Activated naive CD4-positive, alpha-beta T cell treated with anti-CD3 and anti-CD28 coated beads, Interleukin-2, amount 50 U/mL, for 72 hours (primary cell): ENCODE measurements at regions not wholly inside any gene's neighbourhood (a gene's known extent, or its start where the extent isn't known, plus 50 kb on each side); places are given as distances from the start of the nearest gene placed in this dataset.
"Not testable (repeated sequence)": the region's sequence is repeated elsewhere in the genome, so short reads cannot be mapped to it uniquely, and the experiment has no call there.

Experiments used
- ATAC-seq, 2 donors: fragments of 150-1000 bp; cut with Tn5 transposase; 2 replicates each; pipeline ENCODE4 v1.10.0; 2021; ENCODE audit warnings: mild to moderate bottlenecking in 2 of 2, moderate library complexity in 2 of 2
- DNase-seq, 2 donors: peaks; one replicate each; pipeline ENCODE4 v3.0.0; 2021 to 2022; ENCODE audit warnings: low spot score in 2 of 2
- H3K27ac Mint-ChIP-seq, 2 donors: one replicate each; pipeline ENCODE4 v1.8.0; 2022; ENCODE audit warnings: mild to moderate bottlenecking in 2 of 2, mixed read lengths in 2 of 2
- H3K36me3 Mint-ChIP-seq, 2 donors: one replicate each; pipeline ENCODE4 v1.8.0; 2022; ENCODE audit warnings: mixed read lengths in 2 of 2
- H3K9me3 Mint-ChIP-seq, 2 donors: one replicate each; pipeline ENCODE4 v1.8.0; 2022; ENCODE audit warnings: mixed read lengths in 2 of 2

DNA sequence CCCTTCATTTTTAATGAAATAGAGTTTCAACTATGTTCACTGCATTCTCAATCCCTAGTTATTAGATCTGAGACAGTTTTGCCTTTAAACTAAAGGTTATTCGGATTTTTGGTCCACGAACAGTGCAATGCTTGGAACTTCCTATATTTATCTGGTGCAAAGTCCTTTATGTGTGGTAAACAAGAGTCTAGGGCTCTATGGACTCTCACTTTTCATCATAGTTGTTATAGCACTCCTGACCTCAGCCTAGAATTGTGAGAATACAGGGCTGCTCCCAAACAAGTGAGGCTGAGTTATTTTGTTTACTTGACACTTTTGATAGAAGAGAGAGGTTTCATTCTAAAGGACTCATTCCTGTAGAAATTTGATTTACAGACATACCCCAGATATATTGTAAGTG, 692.1 kb downstream of the TTLL7 start:
- not testable (repeated sequence) for DNase-seq, H3K27ac Mint-ChIP-seq, H3K36me3 Mint-ChIP-seq, ATAC-seq, H3K9me3 Mint-ChIP-seq

- Mint-ChIP-seq H3K9me3 (peaks cover 10 to 16% of the 10 kb centered on the region in 2 donors), H3K36me3 (peaks cover 27 to 34% of the 10 kb centered on the region in 2 donors), H3K27ac (peak overlapping the region in 1 of 2 donors; percentile 67)
- not testable (repeated sequence) for DNase-seq
- ATAC-seq, result peak; percentile 92 to 96
These were observed 703.3 kb downstream of the TTLL7 start for GRCh38 chr1:83295594-83295993.

DNA sequence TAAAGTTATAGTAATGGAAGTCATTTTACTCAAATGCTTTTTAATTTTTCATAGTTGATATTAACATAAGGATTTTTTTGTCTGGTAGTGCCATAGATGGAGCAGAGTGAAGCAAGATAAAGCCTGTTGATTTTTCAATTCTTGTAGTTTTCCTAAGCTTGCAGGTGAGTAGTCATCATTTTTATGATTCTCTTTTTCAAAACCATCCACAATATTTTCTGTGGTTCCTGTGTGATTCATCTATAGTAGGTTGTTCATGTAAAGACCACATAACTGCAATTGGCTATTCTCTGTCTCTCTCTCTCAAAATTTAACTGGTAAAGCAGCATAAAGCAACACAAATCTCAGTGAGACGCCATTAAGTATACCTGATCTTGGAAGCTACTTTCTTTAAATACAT, 711.5 kb downstream of the TTLL7 start:
- H3K27ac Mint-ChIP-seq, H3K9me3 Mint-ChIP-seq, DNase-seq, H3K36me3 Mint-ChIP-seq: not testable (repeated sequence)
- ATAC-seq, result peak; percentile 28 to 41

GRCh38 chr1:83274656-83275055, 724.3 kb downstream of the TTLL7 start:
- not testable (repeated sequence) for H3K27ac Mint-ChIP-seq, H3K9me3 Mint-ChIP-seq, ATAC-seq, H3K36me3 Mint-ChIP-seq, DNase-seq

DNA sequence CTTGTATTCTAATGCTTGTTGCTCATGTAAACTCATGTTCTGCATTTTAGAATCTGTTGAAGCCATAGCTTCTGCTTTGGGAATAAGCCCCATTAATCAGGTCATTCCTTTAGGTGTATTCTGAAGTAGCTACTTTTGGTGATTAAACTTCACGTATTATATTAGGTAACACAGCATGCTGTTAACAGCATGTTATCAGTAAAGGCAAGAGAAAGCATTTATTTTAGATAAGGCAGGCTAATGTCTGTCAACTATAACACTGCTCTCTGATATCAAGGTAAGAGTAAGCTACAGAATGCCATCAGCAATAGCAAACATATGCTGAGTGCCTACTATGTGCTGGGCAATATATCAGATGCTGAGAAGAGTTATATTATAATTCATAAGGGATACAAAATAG, 726.4 kb downstream of the TTLL7 start:
- H3K9me3 Mint-ChIP-seq, DNase-seq: not testable (repeated sequence)

GRCh38 chr1:83271834-83272233, 727.1 kb downstream of the TTLL7 start:
- ATAC-seq, H3K36me3 Mint-ChIP-seq, H3K9me3 Mint-ChIP-seq, DNase-seq, H3K27ac Mint-ChIP-seq: not testable (repeated sequence)

More for the DNA sequence above, 726.4 kb downstream of the TTLL7 start:
- ATAC-seq, H3K36me3 Mint-ChIP-seq, H3K27ac Mint-ChIP-seq: not testable (repeated sequence)

DNA sequence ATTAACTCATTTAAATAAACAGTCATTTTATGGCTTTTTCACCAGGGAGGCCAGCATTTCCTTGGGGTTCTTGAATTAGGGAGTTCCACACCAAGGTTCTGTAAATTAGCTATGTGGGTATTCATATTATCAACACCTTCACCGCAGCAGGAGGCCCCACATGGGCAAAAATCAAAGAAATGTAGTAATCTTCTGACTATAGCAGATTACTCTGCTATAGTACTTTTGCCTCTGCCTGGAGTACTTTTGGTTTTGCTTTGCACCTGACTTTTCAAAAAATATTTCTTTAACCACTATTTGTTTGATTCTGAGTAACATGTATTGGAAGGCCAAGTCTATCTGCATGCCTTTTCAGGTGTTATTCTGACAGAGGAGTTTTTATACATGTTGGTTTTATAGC, 728.1 kb downstream of the TTLL7 start:
- peak in 1 of 2 donors; percentile 77 for ATAC-seq
- H3K36me3 Mint-ChIP-seq, DNase-seq, H3K27ac Mint-ChIP-seq, H3K9me3 Mint-ChIP-seq: not testable (repeated sequence)

GRCh38 chr1:83263808-83264207, 735.1 kb downstream of the TTLL7 start:
- H3K27ac Mint-ChIP-seq, H3K9me3 Mint-ChIP-seq, DNase-seq, H3K36me3 Mint-ChIP-seq, ATAC-seq: not testable (repeated sequence)

DNA sequence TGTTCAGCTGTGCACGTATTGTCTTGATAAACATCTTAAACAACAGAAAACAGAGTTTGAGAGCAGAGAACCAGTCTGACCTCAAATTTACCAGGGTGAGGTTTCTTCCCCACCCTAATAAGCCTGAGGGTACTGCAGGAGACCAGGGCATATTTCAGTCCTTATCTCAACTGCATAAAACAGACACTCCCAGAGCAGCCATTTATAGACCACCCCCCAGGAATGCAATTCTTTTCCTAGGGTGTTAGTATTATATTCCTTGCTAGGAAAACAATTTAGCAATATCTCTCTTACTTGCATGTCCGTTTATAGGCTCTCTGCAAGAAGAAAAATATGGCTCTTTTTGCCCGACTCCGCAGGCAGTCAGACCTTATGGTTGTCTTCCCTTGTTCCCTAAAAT, 747.2 kb downstream of the TTLL7 start:
- not testable (repeated sequence) for ATAC-seq, H3K36me3 Mint-ChIP-seq, H3K27ac Mint-ChIP-seq, DNase-seq, H3K9me3 Mint-ChIP-seq

DNA sequence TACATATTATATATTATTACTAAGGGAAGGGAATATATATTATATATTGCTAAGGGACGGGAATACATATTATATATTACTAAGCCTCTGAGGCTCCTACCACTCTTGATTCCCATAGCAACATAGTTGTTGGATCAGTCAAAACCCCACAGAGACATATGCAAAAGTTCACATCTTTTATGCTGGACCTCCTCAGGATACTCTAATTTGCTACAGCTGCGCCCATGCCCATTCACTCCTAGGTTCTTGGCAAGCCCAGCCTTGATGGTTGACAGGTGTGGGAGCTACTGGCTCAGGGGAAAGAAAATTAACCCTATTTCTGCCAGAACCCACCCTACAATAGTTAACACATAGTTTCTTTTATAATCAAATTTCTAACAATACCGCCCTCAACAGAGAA, 752.2 kb downstream of the TTLL7 start:
- ATAC-seq, DNase-seq, H3K36me3 Mint-ChIP-seq, H3K9me3 Mint-ChIP-seq, H3K27ac Mint-ChIP-seq: not testable (repeated sequence)

GRCh38 chr1:83244832-83245231, 754.1 kb downstream of the TTLL7 start:
- not testable (repeated sequence) for H3K9me3 Mint-ChIP-seq, H3K36me3 Mint-ChIP-seq, DNase-seq, H3K27ac Mint-ChIP-seq, ATAC-seq

- H3K36me3 Mint-ChIP-seq, H3K27ac Mint-ChIP-seq, DNase-seq, H3K9me3 Mint-ChIP-seq, ATAC-seq: not testable (repeated sequence)
These were observed 759.4 kb downstream of the TTLL7 start for GRCh38 chr1:83239568-83239967.

DNA sequence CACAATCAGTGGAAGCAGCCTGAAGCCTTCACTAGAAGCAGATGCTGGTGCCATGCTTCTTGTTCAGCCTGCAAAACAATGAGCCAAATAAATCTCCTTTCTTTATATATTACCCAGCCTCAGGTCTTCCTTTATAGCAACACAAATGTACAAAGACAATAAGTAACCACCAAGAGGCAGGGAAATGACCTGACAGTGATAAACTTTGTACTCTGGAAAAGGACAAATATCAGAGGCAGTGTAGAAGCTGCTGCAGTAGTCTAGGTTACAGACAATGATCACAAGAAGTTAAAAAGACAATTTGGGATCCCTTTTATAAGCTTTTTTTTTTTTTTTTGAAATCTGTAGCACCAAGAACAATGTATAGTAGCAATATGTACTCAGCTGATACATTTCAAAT, 760.3 kb downstream of the TTLL7 start:
- not testable (repeated sequence) for DNase-seq, ATAC-seq, H3K36me3 Mint-ChIP-seq, H3K27ac Mint-ChIP-seq, H3K9me3 Mint-ChIP-seq

GRCh38 chr1:83219788-83220187, 779.1 kb downstream of the TTLL7 start:
- H3K36me3 Mint-ChIP-seq, DNase-seq, H3K9me3 Mint-ChIP-seq, H3K27ac Mint-ChIP-seq, ATAC-seq: not testable (repeated sequence)

DNA sequence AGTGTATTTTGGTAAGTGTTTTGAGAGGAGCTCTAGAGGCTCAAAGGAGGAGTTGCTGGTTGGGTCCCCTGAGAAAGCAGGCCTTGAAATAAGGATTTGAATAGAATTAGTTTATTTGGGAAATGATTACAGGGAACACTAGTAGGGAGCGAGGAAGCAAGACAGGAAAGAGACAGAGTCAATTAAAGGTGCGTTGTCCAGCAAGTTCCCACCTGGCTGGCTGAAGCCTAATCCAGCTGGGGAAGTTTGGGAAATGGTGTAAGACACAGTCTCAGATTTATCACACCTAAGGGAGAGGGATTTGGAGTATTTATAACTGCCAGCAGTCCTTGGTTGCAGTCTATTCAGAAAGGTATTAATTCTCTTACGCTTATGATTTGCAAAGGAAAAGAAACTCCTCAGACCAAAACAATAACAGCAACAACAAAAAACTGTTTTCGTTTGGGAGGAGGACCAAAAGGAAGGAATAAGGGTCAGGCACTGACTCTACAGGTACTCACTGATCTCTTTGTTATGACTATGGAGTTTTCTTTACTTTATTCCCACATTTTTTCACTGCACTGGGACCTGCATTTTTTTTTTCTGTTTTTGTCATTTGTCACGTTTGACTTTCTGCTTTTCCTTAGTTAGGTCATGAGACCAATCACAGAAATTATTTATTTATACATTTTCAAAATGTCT, 780.8 kb downstream of the TTLL7 start:
- not testable (repeated sequence) for ATAC-seq, H3K27ac Mint-ChIP-seq, H3K36me3 Mint-ChIP-seq, DNase-seq, H3K9me3 Mint-ChIP-seq

DNA sequence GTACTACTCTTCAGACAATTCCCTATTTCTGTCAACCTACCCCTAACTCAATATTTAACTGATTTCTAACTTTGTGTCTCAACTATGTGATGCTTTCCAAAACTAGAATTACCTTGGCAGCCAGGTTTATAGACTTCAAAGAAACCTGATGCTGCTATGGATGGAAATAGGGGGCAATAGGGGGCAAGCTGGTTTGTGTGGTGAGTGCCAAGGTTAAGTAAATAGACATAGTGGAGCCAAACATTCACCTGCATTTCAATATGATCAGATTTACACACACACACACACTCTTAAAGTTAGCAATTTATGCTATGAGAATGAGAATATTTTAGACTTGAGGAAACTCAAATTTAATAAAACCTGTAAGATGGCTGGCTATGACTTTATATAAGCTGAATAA, 784.6 kb downstream of the TTLL7 start:
- not testable (repeated sequence) for H3K9me3 Mint-ChIP-seq, DNase-seq

GRCh38 chr1:83213648-83214047, 785.3 kb downstream of the TTLL7 start:
- H3K9me3 Mint-ChIP-seq, DNase-seq, ATAC-seq, H3K36me3 Mint-ChIP-seq, H3K27ac Mint-ChIP-seq: not testable (repeated sequence)

More for the DNA sequence above, 784.6 kb downstream of the TTLL7 start:
- ATAC-seq, H3K27ac Mint-ChIP-seq, H3K36me3 Mint-ChIP-seq: not testable (repeated sequence)

DNA sequence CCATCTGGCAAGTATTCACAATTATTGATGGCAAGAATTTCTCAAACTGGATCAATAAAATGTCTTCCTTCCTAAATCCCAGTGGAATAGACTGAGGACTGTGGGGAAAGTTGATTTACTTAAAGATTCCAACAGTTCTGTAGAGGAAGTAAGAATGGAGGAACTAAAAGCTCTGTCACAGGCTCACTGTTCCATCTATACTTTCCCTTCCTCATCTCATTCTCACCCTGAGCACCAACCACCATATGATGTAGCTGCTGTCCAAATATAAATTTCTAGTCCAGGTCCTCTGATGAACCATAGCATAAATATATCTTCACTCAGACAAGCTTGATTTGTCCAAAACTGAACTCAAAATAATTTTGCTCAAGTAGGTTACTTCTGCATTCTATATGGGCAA, 786.9 kb downstream of the TTLL7 start:
- not testable (repeated sequence) for ATAC-seq, H3K9me3 Mint-ChIP-seq, H3K36me3 Mint-ChIP-seq, H3K27ac Mint-ChIP-seq, DNase-seq
